ENCODE measurements at regions not wholly inside any gene's neighbourhood (a gene's known extent, or its start where the extent isn't known, plus 50 kb on each side); places are given as distances from the start of the nearest gene placed in this dataset.
"Not testable (repeated sequence)": the region's sequence is repeated elsewhere in the genome, so short reads cannot be mapped to it uniquely, and the experiment has no call there.

DNA sequence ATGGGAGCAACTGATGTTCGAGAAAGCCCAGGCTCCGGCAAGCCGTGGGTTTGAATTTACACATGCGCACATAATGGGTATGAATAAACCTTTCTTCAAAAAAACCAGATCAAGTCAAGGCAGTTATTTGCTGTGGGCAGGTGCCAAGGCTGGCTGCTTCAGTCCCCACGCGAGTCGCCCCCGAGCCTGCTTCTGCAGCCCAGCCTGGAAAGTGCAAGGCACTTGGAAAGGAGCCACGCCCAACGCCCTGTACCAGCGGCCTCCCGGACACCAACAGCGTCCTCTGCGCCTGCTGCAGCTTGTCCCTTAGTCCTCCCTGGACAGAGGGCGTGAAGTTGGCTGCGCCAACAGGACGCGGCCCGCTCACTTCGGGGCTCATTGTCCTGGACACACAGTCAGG, 68.9 kb downstream of the KLF15 start:
- peak; percentile 19 to 34 for DNase-seq (ENCODE audit: low spot score in 2 of 2)
- Histone ChIP-seq H3K27me3 (no peaks in the 10 kb centered on the region), H3K36me3 (no peaks in the 10 kb centered on the region), H3K27ac (peak overlapping the region; percentile 74 to 96 (median 88)), H3K4me3 (peak overlapping the region in 3 of 4 donors; percentile 34 to 55 (median 36)), H3K9me3 (no peaks in the 10 kb centered on the region), H3K4me1 (peaks cover 0 to 29% (median 12%) of the 10 kb centered on the region in 4 donors)
- WGBS, 2 donors = 25 to 30% methylated on average over 20 of the region's 20 CpGs
- TF ChIP-seq POLR2A (IDR thresholded peaks at IDR 0.05) = peak in 1 of 2 donors; percentile 32
- TF ChIP-seq EP300 (IDR thresholded peaks at IDR 0.05) = peak in 1 of 2 donors; percentile 74
- TF ChIP-seq, protein P1, sequence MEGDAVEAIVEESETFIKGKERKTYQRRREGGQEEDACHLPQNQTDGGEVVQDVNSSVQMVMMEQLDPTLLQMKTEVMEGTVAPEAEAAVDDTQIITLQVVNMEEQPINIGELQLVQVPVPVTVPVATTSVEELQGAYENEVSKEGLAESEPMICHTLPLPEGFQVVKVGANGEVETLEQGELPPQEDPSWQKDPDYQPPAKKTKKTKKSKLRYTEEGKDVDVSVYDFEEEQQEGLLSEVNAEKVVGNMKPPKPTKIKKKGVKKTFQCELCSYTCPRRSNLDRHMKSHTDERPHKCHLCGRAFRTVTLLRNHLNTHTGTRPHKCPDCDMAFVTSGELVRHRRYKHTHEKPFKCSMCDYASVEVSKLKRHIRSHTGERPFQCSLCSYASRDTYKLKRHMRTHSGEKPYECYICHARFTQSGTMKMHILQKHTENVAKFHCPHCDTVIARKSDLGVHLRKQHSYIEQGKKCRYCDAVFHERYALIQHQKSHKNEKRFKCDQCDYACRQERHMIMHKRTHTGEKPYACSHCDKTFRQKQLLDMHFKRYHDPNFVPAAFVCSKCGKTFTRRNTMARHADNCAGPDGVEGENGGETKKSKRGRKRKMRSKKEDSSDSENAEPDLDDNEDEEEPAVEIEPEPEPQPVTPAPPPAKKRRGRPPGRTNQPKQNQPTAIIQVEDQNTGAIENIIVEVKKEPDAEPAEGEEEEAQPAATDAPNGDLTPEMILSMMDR (IDR thresholded peaks at IDR 0.05) = no peak

DNA sequence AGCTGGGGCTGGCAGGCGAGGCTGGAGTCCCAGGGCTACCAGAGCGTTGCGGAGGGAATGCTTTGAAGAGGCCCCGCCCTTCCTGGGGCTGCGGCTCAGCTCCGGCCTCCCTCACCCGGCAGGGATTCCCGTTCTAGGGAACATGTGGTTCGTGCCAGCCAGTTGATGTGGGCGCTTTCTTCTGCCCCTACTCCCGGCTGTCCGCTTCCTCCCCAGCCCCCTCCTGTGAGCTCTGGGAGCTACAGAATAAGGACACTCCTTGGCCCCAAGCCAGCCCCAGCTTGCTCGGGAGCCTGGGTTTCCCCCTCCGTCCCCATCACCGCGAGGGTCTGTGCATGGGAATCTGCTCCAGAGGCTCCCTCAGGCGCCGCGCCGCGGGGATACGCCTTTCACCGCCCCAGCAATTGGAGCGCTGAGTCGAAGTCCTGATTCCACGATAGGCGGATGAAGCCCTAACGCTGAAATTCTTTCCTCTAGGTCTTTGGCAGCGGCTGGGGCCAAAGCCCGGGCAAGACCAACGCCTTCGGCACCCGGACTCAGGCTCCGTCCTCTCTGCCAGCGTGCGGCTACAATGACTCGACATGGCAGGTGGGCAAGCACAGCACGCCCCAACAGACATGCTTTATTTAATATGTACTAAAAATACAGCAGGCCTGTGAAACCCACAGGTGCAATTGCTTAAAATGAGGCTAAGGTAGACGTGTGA, 69.5 kb downstream of the KLF15 start:
- Histone ChIP-seq H3K4me1 (peaks cover 0 to 29% (median 12%) of the 10 kb centered on the region in 4 donors), H3K9me3 (no peaks in the 10 kb centered on the region), H3K36me3 (no peaks in the 10 kb centered on the region), H3K27ac (peak overlapping the region; percentile 74 to 96 (median 88)), H3K27me3 (no peaks in the 10 kb centered on the region), H3K4me3 (peak overlapping the region; percentile 33 to 55 (median 35))
- TF ChIP-seq POLR2A (IDR thresholded peaks at IDR 0.05) = peak in 1 of 2 donors; percentile 63
- TF ChIP-seq, protein P1 (IDR thresholded peaks at IDR 0.05) = no peak
- TF ChIP-seq EP300 (IDR thresholded peaks at IDR 0.05) = peak; percentile 32 to 88
- DNase-seq (ENCODE audit: low spot score in 2 of 2) = peak; percentile 43 to 47
- WGBS, 2 donors = 2 to 4% methylated on average over 38 to 39 of the region's 39 CpGs

DNA sequence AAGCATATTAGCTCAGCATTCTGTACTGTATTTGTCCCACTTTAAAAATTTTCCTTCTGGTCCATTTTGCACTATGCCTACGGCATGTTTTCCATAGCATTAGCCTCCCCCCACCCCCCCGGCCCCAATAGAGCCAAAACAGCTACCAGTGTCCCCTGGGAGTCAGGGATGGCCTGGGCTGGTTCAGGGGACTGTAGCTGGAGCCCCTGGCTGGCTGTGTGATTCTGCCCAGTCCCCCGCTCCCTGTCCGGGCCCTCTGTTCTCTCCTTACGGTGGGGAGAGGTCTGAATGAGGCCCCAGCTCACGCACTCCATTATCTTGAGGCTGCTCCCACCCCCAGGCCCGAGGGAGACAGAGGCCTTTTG, 70.1 kb downstream of the KLF15 start:
- peaks cover 0 to 29% (median 12%) of the 10 kb centered on the region in 4 donors for H3K4me1 ChIP-seq
- H3K9me3 ChIP-seq = no peaks in the 10 kb centered on the region
- TF ChIP-seq POLR2A (IDR thresholded peaks at IDR 0.05) (no peak), EP300 (IDR thresholded peaks at IDR 0.05) (no peak)
- TF ChIP-seq, protein P1 (IDR thresholded peaks at IDR 0.05) = no peak
- no peak for DNase-seq (ENCODE audit: low spot score in 2 of 2)
- H3K4me3 ChIP-seq = peak overlapping the region; percentile 33 to 55 (median 35)
- no peaks in the 10 kb centered on the region for H3K27me3 ChIP-seq
- peak overlapping the region; percentile 74 to 96 (median 88) for H3K27ac ChIP-seq
- 4 to 13% methylated on average over 7 of the region's 7 CpGs for WGBS, 2 donors
- H3K36me3 ChIP-seq = no peaks in the 10 kb centered on the region

DNA sequence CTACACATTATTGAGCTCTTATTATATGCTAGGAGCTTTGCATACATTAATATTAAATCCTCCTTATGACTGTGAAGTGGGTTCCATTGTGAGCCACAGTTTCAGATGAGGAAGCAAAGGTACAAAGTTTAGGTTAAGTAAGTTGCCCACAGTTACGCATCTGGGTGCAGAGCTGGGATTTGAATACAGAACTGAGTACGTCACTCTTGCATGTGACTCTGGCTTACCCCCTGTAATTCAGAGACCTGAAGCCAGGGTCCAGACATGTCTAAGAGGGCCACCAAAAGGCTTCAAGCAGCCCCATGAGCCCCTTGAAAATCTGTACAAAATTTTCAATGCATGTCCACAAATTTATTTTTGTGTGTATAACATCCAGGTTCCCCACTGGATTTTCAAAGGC, 71.8 kb downstream of the KLF15 start:
- Histone ChIP-seq H3K4me3 (no peak overlapping the region), H3K9me3 (no peaks in the 10 kb centered on the region), H3K4me1 (peaks cover 0 to 29% (median 12%) of the 10 kb centered on the region in 4 donors), H3K27ac (peak overlapping the region in 1 of 4 donors; percentile 96), H3K36me3 (no peaks in the 10 kb centered on the region), H3K27me3 (no peaks in the 10 kb centered on the region)
- no peak for DNase-seq (ENCODE audit: low spot score in 2 of 2)
- no peak for TF ChIP-seq EP300 (IDR thresholded peaks at IDR 0.05)
- 93 to 97% methylated on average over 2 of the region's 2 CpGs for WGBS, 2 donors

DNA sequence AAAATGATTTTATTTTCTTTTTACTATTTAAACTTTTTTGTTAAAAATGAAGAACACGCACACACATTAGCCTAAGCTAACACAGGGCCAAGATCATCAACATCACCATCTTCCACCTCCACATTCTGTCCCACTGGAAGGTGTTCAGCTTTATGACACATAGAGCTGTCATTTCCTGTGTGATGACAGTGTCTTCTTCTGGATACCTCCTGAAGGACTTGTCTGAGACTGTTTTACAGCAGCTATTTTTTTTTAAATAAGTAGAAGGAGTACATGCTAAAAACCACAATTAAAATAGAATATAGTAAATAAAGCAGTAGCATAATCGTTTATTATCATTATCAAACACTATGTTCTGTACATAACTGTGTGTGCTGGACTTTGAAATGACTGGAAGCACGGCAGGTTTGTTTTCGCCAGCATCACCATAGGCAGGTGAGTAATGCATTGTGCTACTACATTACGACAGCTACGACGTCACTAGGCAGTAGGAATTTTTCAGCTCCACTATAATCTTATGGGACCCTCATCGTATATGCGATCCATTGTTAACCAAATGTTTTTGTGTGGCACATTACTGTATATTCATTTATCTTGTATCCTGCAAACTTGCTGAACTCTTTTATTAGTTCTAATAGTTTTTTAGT, 72.8 kb downstream of the KLF15 start:
- Histone ChIP-seq H3K36me3 (no peaks in the 10 kb centered on the region), H3K27me3 (no peaks in the 10 kb centered on the region), H3K4me1 (peaks cover 0 to 29% (median 12%) of the 10 kb centered on the region in 4 donors), H3K4me3 (no peak overlapping the region), H3K9me3 (no peaks in the 10 kb centered on the region), H3K27ac (no peak overlapping the region)
- DNase-seq (ENCODE audit: low spot score in 2 of 2) = peak in 1 of 2 donors; percentile 3
- TF ChIP-seq POLR2A (IDR thresholded peaks at IDR 0.05) = no peak
- TF ChIP-seq EP300 (IDR thresholded peaks at IDR 0.05) = no peak
- TF ChIP-seq, protein P1 (IDR thresholded peaks at IDR 0.05) = no peak
- 87 to 94% methylated on average over 9 of the region's 9 CpGs for WGBS, 2 donors

DNA sequence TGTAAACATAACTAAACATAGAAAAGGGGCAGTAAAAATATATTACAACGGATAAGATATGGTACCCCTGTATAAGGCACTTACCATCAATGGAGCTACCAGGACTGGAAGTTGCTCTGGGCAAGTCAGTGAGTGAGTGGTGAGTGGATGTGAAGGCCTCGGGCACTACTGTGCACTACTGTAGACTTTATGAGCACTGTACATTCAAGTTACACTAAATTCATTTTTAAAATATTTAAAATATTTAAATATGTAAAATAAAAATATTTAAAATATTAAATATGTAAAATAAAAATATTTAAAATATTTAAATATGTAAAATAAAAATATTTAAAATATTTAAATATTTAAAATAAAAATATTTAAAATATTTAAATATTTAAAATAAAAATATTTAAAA, 73.6 kb downstream of the KLF15 start:
- peak in 1 of 2 donors; percentile 1 for DNase-seq (ENCODE audit: low spot score in 2 of 2)

More for the DNA sequence above, 73.6 kb downstream of the KLF15 start:
- not testable (repeated sequence) for H3K9me3 ChIP-seq, H3K27ac ChIP-seq, H3K36me3 ChIP-seq, H3K27me3 ChIP-seq, H3K4me3 ChIP-seq
- H3K4me1 ChIP-seq = peaks cover 0 to 22% (median 12%) of the 10 kb centered on the region in 4 donors
- WGBS, 2 donors = 92 to 94% methylated on average over 2 of the region's 2 CpGs

All from tibial nerve (tissue), 4 donors.